Common myeloid progenitor, CD34-positive (primary cell): ENCODE measurements at regions not wholly inside any gene's neighbourhood (a gene's known extent, or its start where the extent isn't known, plus 50 kb on each side); places are given as distances from the start of the nearest gene placed in this dataset.

Experiments
- CTCF ChIA-PET: fragments of 350-600 bp; sonication (Branson Sonifier 250); formaldehyde crosslinking; loops from one replicate; lab custom pipeline; 2021; ENCODE audit warnings: antibody characterized with exemption; lab: Charles Lee
- POLR2A ChIA-PET: fragments of 350-600 bp; sonication (Branson Sonifier 250); formaldehyde crosslinking; loops from one replicate; lab custom pipeline; 2021; ENCODE audit warnings: antibody characterized with exemption; lab: Charles Lee
- DNase-seq, 3 donors: peaks; one replicate each; pipeline versions ENCODE4 v3.0.0 to v3.0.0-alpha.2; 2013
- H3K27ac ChIP-seq, 2 experiments: 1 replicate in 1 of 2; 2 replicates in 1 of 2; pipeline ENCODE4 v1.7.0; 2013; ENCODE audit warnings: inconsistent platforms in 2 of 2, low read length in 2 of 2, mild to moderate bottlenecking in 2 of 2, low read depth in 1 of 2, moderate library complexity in 1 of 2; ENCODE audit not compliant: severe bottlenecking in 2 of 2, insufficient read depth in 1 of 2, poor library complexity in 1 of 2
- H3K27me3 ChIP-seq, 5 experiments: replicated peaks in 2 of 5; 1 replicate in 3 of 5; 2 replicates in 2 of 5; pipeline versions ENCODE4 v1.6.1 to v1.7.0; 2013; ENCODE audit warnings: low read length in 4 of 5, mild to moderate bottlenecking in 2 of 5, moderate library complexity in 2 of 5, inconsistent platforms in 1 of 5; ENCODE audit not compliant: insufficient read depth in 5 of 5, control insufficient read depth in 4 of 5
- H3K36me3 ChIP-seq, 4 experiments: 1 replicate in 2 of 4; 2 replicates in 2 of 4; pipeline versions ENCODE4 v1.6.1 to v1.7.0; 2013; ENCODE audit warnings: low read length in 3 of 4, control low read depth in 1 of 4, mild to moderate bottlenecking in 1 of 4; ENCODE audit not compliant: control insufficient read depth in 4 of 4, insufficient read depth in 4 of 4
- H3K4me1 ChIP-seq, 4 experiments: 1 replicate in 3 of 4; 2 replicates in 1 of 4; pipeline versions ENCODE4 v1.6.1 to v1.7.1; 2013; ENCODE audit warnings: low read length in 3 of 4, mild to moderate bottlenecking in 3 of 4, control low read depth in 1 of 4, inconsistent platforms in 1 of 4, moderate library complexity in 1 of 4; ENCODE audit not compliant: control insufficient read depth in 4 of 4, insufficient read depth in 4 of 4; ENCODE audit errors: control extremely low read depth in 1 of 4
- H3K4me3 ChIP-seq, 7 experiments: 1 replicate in 4 of 7; 2 replicates in 3 of 7; pipeline versions ENCODE4 v1.5.1 to v1.7.0; 2013; ENCODE audit warnings: mild to moderate bottlenecking in 7 of 7, low read length in 6 of 7, moderate library complexity in 6 of 7, inconsistent platforms in 2 of 7, low read depth in 2 of 7, control low read depth in 1 of 7; ENCODE audit not compliant: insufficient read depth in 4 of 7, control insufficient read depth in 1 of 7; ENCODE audit errors: extremely low read depth in 1 of 7
- H3K9me3 ChIP-seq, 5 experiments: 1 replicate in 4 of 5; 2 replicates in 1 of 5; pipeline versions ENCODE4 v1.6.1 to v1.7.1; 2013; ENCODE audit warnings: low read length in 4 of 5, mild to moderate bottlenecking in 2 of 5, inconsistent platforms in 1 of 5, low read depth in 1 of 5, moderate library complexity in 1 of 5; ENCODE audit not compliant: control insufficient read depth in 4 of 5, insufficient read depth in 2 of 5; ENCODE audit errors: control extremely low read depth in 1 of 5
- WGBS: methylation state at CpG from one replicate; pipeline ENCODE4 v1.1.5; 2013; ENCODE audit not compliant: insufficient coverage; 5-methylcytosine and 5-hydroxymethylcytosine counted together

DNA sequence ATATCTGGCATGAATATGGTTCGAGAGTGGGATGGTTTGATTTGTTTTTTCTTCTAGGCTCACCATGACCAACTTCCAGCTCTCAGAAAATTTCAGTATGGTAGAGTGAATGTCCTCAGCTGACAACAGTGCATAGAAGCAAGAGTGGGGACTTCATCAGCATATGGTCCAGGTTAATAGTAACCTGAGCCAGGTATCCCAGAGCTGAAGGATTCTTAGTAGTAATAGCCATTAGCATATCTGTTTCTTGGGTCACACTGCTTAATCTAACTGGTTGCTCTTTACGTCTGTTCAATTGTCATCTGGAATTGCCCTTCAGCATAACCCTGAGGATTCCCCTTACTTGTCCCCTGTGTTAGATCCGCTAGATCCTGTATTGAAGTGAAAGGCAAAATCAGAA, 151.8 kb downstream of the GMNC start:
- Histone ChIP-seq H3K36me3 (no peaks in the 10 kb centered on the region), H3K4me1 (no peaks in the 10 kb centered on the region), H3K27me3 (peaks cover 0 to 2% (median 0%) of the 10 kb centered on the region in 5 experiments), H3K4me3 (no peak overlapping the region), H3K9me3 (no peaks in the 10 kb centered on the region), H3K27ac (no peak overlapping the region)
- no peak for DNase-seq
- ChIA-PET POLR2A (no interaction called here), CTCF (no interaction called here)
- 100% methylated on average over 1 of the region's 3 CpGs for WGBS

DNA sequence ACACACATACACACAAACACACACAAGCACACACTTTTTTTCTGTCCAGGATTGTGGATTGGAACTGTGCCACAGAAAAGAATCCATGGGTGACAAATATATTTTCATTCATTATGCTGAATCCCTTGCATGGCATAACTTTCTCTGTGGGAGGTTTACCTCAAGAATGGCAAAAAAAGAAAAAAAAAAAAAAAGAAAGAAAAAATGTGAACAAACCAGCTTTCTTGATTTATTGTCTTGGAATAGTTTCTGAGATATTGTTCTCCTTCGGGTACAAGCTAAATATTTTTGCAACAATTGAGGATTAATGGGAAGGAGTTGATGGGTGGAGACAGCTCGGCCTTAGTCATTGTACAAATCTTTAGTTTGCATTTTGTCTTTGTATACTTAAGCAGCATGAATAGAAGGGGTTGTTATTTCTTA, 153.1 kb downstream of the GMNC start:
- POLR2A ChIA-PET = no interaction called here
- Histone ChIP-seq H3K36me3 (no peaks in the 10 kb centered on the region), H3K4me1 (no peaks in the 10 kb centered on the region), H3K27me3 (peaks cover 0 to 2% (median 0%) of the 10 kb centered on the region in 5 experiments), H3K4me3 (no peak overlapping the region), H3K27ac (no peak overlapping the region), H3K9me3 (no peaks in the 10 kb centered on the region)
- DNase-seq = no peak
- 86% methylated on average over 1 of the region's 2 CpGs for WGBS
- CTCF ChIA-PET = no interaction called here
